ENCODE measurements at regions not wholly inside any gene's neighbourhood (a gene's known extent, or its start where the extent isn't known, plus 50 kb on each side); places are given as distances from the start of the nearest gene placed in this dataset.
"Not testable (repeated sequence)": the region's sequence is repeated elsewhere in the genome, so short reads cannot be mapped to it uniquely, and the experiment has no call there.

DNA sequence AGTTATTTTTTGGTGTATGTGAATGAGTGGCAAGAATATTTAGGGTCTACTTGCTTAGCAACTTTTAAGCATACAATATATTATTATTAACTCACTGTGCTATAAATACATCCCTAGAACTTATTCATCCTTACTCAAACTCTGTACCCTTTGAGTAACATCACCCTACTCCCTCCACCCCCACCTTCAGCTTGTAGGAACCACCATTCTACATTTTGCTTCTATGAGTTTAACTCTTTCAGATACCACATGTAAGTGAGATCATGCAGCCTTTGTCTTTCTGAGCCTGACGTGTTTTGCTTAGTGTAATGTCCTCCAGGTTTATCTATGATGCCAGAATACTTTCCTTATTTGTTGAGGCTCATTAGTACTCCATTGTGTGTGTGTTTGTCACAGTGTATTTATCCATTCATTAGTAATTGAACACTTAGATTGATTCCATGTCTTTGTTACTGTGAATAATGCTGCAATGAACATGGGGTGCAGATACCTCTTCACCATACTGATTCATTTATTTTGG, 526.9 kb downstream of the PYDC2 start:
- no peak overlapping the region for H3K4me3 ChIP-seq (ENCODE audit: low read depth, low read length)
- H3K9me3 ChIP-seq (ENCODE audit: severe bottlenecking) = no peaks in the 10 kb centered on the region
- H3K27ac ChIP-seq = no peak overlapping the region
- DNase-seq = no peak
- no peaks in the 10 kb centered on the region for H3K36me3 ChIP-seq
- TF ChIP-seq, protein P1, sequence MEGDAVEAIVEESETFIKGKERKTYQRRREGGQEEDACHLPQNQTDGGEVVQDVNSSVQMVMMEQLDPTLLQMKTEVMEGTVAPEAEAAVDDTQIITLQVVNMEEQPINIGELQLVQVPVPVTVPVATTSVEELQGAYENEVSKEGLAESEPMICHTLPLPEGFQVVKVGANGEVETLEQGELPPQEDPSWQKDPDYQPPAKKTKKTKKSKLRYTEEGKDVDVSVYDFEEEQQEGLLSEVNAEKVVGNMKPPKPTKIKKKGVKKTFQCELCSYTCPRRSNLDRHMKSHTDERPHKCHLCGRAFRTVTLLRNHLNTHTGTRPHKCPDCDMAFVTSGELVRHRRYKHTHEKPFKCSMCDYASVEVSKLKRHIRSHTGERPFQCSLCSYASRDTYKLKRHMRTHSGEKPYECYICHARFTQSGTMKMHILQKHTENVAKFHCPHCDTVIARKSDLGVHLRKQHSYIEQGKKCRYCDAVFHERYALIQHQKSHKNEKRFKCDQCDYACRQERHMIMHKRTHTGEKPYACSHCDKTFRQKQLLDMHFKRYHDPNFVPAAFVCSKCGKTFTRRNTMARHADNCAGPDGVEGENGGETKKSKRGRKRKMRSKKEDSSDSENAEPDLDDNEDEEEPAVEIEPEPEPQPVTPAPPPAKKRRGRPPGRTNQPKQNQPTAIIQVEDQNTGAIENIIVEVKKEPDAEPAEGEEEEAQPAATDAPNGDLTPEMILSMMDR (IDR thresholded peaks at IDR 0.05; ENCODE audit: low read depth, low read length) = no peak
- no peaks in the 10 kb centered on the region for H3K27me3 ChIP-seq (ENCODE audit: insufficient read depth, low read depth, severe bottlenecking)

DNA sequence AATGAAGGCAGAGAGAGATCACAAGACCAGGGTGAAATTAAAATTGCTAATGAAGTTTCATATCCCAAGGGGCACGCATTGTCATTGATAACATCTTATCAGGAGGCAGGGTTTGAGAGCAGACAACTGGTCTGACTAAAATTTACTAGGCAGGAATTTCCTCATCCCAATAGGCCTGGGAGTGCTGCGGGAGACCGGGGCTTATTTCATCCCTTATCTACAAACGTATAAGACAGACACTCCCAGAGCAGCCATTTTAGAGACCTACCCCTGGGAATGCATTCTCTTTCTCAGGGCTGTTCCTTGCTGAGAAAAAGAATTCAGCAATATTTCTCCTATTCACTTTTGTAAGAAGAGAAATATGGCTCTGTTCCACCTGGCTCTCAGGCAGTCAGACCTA, 533.0 kb downstream of the PYDC2 start:
- not testable (repeated sequence) for H3K4me3 ChIP-seq (ENCODE audit: low read depth, low read length); DNase-seq; H3K27me3 ChIP-seq (ENCODE audit: insufficient read depth, low read depth, severe bottlenecking); H3K36me3 ChIP-seq; H3K9me3 ChIP-seq (ENCODE audit: severe bottlenecking); H3K27ac ChIP-seq

DNA sequence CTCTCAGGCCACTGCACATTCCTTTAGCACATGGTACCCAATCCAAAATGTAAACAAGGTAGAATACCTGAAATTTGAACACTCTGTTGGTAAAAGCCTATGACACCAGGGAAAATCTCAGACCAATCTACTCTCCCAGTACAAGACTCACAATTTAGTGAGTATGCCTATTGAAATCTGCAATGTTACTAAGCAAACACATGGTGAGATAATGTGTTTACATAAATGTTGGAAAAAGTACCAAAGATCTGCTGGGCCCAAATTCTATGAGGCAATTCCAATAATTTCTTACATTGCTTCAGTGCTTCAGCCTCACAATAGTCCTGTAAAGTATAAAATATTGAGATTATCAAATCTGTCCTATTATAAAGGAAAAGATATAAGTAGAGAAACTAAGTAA, 536.1 kb downstream of the PYDC2 start:
- DNase-seq = no peak
- Histone ChIP-seq H3K27me3 (ENCODE audit: insufficient read depth, low read depth, severe bottlenecking) (no peaks in the 10 kb centered on the region), H3K9me3 (ENCODE audit: severe bottlenecking) (no peaks in the 10 kb centered on the region), H3K36me3 (no peaks in the 10 kb centered on the region), H3K4me3 (ENCODE audit: low read depth, low read length) (no peak overlapping the region), H3K27ac (no peak overlapping the region)
- TF ChIP-seq, protein P1 (IDR thresholded peaks at IDR 0.05; ENCODE audit: low read depth, low read length) = no peak

DNA sequence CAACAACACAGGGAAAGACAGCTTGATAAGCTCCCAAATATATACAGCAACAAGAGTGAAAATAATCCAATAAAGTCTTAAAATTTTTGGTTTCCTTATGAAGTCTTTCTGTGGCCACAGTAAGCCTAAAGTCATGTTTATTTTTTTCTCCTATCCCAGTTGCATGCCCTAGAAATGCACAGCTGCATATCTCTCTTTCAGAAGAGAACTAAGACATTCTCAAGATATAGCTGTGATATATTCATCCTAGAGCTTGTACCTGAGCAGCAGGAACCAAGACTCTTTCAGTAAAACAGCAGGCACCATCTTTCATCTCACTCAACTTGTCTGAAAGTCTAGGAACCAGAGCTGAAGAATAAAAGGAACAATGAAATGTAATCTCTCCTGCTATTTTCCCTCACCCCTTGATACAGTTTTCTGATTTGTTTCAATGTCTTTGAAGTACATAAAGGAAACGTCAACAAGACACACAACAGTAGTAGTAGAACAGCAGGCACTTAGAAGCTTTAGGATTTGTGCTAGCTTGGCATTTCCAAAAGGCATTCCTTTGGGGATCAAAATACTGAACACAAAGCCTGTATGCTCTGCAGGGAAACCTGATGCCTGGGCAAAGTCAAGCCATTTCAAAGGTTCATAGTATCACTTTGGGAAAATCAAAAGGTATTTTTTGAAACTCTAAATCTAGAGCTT, 536.8 kb downstream of the PYDC2 start:
- TF ChIP-seq, protein P1 (IDR thresholded peaks at IDR 0.05; ENCODE audit: low read depth, low read length) = no peak
- Histone ChIP-seq H3K27me3 (ENCODE audit: insufficient read depth, low read depth, severe bottlenecking) (no peaks in the 10 kb centered on the region), H3K9me3 (ENCODE audit: severe bottlenecking) (no peaks in the 10 kb centered on the region), H3K36me3 (no peaks in the 10 kb centered on the region), H3K4me3 (ENCODE audit: low read depth, low read length) (no peak overlapping the region), H3K27ac (no peak overlapping the region)
- no peak for DNase-seq

DNA sequence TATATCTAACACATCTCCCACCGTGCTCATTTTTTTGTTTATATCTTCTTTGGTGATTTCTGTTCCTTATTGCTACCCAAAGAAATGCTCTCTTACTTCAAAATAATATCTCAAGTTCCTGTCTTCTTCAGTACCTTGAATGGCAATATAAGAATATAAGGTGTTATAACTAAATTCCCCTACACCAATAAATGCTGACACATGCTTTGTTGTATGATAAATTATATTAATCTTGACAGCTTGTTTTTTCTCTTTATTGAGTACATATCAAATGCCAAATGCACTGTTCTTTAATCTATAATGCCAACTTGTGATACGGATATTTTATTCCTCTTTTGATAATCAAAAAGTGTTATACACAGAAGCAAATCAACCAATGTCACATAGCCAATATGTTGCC, 540.3 kb downstream of the PYDC2 start:
- no peak for DNase-seq
- no peak overlapping the region for H3K4me3 ChIP-seq (ENCODE audit: low read depth, low read length)
- H3K27me3 ChIP-seq (ENCODE audit: insufficient read depth, low read depth, severe bottlenecking) = no peaks in the 10 kb centered on the region
- H3K9me3 ChIP-seq (ENCODE audit: severe bottlenecking) = no peaks in the 10 kb centered on the region
- TF ChIP-seq, protein P1 (IDR thresholded peaks at IDR 0.05; ENCODE audit: low read depth, low read length) = no peak
- H3K36me3 ChIP-seq = no peaks in the 10 kb centered on the region
- H3K27ac ChIP-seq = no peak overlapping the region

DNA sequence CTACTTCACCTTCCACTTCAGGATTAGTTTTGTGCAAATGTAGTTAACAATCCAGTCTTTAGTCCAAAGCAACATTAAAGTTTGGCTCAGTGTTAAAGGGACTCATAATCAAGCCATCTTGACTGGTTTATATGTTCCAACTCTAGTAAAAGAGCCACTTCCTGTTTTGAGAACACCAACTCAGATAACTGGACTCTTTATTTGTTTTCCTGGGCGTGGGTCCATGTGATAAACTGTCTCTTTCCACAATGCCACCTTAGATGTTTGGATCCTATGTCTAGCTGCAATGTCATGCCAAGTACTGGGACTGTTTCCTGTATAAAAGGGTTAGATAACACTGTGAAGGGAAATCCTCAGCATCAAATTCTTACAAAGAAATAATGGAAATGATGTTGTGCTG, 545.0 kb downstream of the PYDC2 start:
- Histone ChIP-seq H3K27ac (no peak overlapping the region), H3K36me3 (no peaks in the 10 kb centered on the region)
- TF ChIP-seq, protein P1 (IDR thresholded peaks at IDR 0.05; ENCODE audit: low read depth, low read length) = no peak

More for the DNA sequence above, 545.0 kb downstream of the PYDC2 start:
- H3K27me3 ChIP-seq (ENCODE audit: insufficient read depth, low read depth, severe bottlenecking) = no peaks in the 10 kb centered on the region
- no peak for DNase-seq
- no peak overlapping the region for H3K4me3 ChIP-seq (ENCODE audit: low read depth, low read length)
- H3K9me3 ChIP-seq (ENCODE audit: severe bottlenecking) = no peaks in the 10 kb centered on the region
